HG02610 (cell line): ENCODE measurements at regions not wholly inside any gene's neighbourhood (a gene's known extent, or its start where the extent isn't known, plus 50 kb on each side); places are given as distances from the start of the nearest gene placed in this dataset.

ENCODE experiments used
- ATAC-seq: cut with Tn5 transposase; IDR thresholded peaks from one replicate; pipeline ENCODE4 v1.9.1; 2021; ENCODE audit warnings: mild to moderate bottlenecking, moderate library complexity; ENCODE audit not compliant: unreplicated experiment

DNA sequence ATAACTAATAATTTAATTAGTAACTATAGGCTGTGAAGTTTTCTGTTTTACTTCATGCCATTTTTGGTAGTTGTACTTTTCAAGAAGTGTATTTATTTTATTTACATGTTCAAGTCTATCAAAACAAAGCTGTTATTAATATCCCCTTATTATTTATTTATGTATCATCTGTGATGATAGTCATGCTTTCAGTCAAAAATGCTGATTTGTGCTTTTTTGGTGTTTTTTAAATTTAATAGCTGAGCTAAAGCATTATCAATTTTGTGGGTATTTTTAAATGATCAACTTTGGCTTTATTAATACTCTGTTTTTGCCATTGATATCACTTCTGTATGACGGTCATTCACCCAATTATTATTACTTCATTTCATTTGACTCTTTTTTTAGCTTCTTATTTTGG is 1229.2 kb upstream of the CADM2 start:
- ATAC-seq, result no peak

DNA sequence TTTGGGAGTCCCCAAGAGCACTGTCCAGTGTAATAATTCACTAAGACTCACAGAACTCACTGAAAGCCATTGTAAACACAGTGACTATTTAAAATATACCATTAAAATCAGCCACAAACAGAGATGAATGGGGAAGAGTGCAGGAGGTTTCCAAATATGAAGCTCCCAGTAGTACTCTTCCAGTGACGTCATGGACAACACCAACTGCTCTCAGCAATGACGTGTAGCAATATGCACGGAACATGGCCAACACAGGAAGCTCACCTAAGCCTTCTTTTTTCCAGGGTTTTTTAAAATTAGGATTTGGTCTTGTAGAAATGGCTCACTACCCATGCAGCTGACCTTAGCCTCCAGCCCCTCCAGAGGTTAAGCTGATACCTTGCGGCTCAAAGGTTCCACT is 1224.1 kb upstream of the CADM2 start:
- ATAC-seq, result no peak

GRCh38 chr3:83738202-83738601 is 1220.6 kb upstream of the CADM2 start:
- ATAC-seq, result no peak

- ATAC-seq, result no peak
Observed at GRCh38 chr3:83740504-83740903, 1218.3 kb upstream of the CADM2 start.

- ATAC-seq, result no peak
Observed at GRCh38 chr3:83765956-83766355, 1192.8 kb upstream of the CADM2 start.

- ATAC-seq, result no peak
Observed at GRCh38 chr3:83769791-83770663, 1188.8 kb upstream of the CADM2 start.

DNA sequence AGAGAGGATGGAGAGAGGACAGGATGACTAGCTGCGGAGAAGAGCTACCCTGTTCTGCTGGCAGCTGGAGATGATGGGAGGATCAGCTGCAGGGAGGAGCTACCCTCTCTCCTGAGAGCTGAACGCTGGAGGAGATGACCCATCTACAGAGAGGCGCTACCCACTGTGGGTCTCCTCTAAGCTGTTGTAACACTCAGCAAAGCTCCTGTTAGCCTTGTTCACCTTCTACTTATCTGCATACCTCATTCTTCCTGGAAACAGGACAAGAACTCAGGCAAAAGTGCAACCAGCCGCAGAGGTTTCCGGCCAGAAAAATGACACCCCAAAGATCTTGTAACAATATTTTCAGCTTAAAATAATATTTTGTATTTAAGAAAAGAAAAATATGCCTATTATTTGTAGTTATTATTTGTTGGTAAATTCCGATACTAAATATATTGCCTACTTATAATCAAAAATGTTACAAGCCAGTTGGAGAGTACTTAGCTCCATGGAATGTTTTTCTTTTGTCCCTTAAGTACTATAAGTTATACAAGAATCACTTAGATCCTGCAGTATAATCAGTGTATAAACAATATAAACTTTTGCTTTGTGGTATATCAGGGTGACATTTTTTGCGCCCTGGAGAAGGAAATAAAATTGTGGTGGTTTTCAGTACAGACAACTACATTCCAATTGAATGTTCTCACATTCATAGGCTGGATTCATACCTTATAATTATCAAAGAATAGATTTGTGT is 1188.0 kb upstream of the CADM2 start:
- no peak for ATAC-seq

DNA sequence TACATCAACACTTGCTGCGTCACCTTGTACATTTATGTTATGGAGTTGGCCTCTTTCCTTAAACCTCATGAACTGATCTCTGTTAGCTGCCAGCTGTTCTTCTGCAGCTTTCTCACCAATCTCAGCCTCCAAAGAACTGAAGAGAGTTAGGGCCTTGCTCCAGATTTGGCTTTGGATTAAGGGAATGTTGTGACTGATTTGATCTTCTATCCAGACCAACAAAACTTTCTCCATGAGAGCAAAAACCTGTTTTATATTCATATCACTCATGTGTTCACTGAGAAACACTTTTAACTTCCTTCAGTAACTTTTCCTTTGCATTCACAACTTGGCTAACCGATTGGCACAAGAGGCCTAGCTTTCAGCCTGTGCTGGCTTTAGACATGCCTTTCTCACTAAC is 1156.0 kb upstream of the CADM2 start:
- no peak for ATAC-seq

- ATAC-seq, result no peak
Observed at GRCh38 chr3:83807511-83807910, 1151.3 kb upstream of the CADM2 start.

DNA sequence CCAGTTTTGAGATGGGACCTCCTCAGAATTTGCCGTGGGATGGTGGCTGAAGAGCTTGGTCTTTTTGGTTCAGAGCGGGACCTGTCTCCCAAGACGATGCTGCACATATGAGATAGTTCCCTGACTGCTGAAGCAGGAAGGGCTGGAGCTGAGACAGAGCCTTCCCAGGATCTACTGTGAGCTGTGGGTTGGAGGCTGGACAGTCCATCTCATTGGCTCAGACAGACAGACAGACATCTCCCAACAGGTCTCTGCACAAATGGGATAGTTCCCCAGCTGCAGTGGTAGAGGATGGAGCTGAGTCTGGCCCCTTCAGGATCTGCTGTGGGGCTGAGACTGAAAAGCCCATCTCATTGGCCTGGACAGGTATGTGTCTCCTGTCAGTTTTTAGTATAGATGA is 1145.6 kb upstream of the CADM2 start:
- ATAC-seq, result no peak

GRCh38 chr3:83816653-83817052 is 1142.1 kb upstream of the CADM2 start:
- no peak for ATAC-seq

DNA sequence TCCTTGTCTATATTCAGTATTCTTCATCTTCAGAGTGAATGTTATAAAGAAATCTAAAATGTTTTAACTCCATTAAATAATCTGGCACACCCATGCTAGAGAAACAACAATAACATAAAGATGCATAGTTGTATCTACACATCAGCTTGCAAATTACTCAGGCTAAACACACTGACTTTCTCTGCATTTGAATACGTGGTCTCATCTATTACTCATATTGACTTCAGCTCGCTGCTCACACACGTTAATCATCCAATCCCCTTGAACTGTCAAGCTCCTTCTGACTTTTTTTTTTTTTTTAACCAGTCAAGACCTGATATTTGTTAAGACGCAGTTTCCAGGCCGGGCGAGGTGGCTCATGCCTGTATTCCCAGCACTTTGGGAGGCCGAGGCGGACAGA is 1137.3 kb upstream of the CADM2 start:
- ATAC-seq, result no peak

GRCh38 chr3:83823095-83823494 is 1135.7 kb upstream of the CADM2 start:
- no peak for ATAC-seq

GRCh38 chr3:83835040-83835439 is 1123.7 kb upstream of the CADM2 start:
- no peak for ATAC-seq

DNA sequence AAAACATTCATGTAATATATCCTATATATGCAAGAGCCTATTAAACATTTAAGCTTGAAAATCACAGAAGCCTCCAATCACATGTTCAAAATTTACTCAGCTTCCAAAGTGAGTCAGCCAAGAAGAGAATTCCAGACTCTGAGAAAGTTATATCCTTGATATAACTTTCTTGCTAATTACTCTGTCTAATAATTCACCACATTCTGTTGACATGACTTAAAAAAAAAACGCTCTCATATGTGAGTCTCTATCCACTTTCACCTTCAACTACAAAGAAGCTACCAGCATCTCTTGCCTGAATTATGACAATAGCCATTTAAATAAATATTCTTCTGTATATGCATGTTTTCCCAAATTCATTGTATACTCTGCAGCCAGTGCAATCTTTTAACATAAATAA is 1116.3 kb upstream of the CADM2 start:
- no peak for ATAC-seq

GRCh38 chr3:83843716-83844115 is 1115.1 kb upstream of the CADM2 start:
- ATAC-seq, result no peak

GRCh38 chr3:83849106-83849730 is 1109.6 kb upstream of the CADM2 start:
- no peak for ATAC-seq

GRCh38 chr3:83863380-83863779 is 1095.4 kb upstream of the CADM2 start:
- no peak for ATAC-seq

DNA sequence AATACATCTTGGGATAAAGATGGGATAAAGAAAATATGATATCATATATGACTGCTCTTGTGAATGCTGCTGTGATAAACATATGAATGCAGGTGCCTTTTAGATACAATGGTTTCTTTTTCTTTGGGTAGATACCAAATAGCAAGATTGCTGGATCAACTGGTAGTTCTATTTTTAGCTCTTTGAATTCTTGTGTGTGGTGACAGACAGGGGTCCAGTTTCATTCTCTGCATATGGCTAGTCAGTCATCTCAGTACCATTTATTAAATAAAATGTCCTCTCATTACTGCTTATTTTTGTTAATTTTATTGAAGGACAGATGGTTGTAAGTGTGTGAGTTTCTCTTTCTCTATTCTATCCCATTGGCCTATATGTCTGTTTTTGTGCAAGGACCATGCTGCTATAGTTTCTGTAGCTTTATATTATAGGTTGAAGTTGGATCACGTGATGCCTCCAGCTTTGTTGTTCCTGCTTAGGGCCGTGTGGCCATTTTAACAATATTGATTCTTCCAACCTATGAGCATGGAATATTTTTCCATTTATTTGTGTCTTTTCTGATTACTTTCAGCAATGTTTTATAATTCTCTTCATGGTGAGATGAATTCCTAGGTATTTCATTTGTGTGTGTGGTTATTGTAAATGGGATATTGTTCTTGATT is 1089.8 kb upstream of the CADM2 start:
- no peak for ATAC-seq

GRCh38 chr3:83873550-83873949 is 1085.2 kb upstream of the CADM2 start:
- peak; percentile 95 for ATAC-seq

- no peak for ATAC-seq
Observed at GRCh38 chr3:83877910-83878309, 1080.9 kb upstream of the CADM2 start.
